ENCODE measurements at regions not wholly inside any gene's neighbourhood (a gene's known extent, or its start where the extent isn't known, plus 50 kb on each side); places are given as distances from the start of the nearest gene placed in this dataset.

- no peak overlapping the region for H3K4me3 ChIP-seq (IDR thresholded peaks at IDR 0.05; ENCODE audit: insufficient read depth, low read depth, low read length)
- H3K36me3 ChIP-seq (ENCODE audit: insufficient read depth): no peaks in the 10 kb centered on the region
- no peak for TF ChIP-seq CTCF (conservative IDR thresholded peaks at IDR 0.05; ENCODE audit: low read depth, low read length)
- H3K4me2 ChIP-seq: no peak overlapping the region
- no peaks in the 10 kb centered on the region for H3K79me2 ChIP-seq (ENCODE audit: insufficient read depth, low read depth)
- H3K9ac ChIP-seq: no peak overlapping the region
- no peaks in the 10 kb centered on the region for H3K27me3 ChIP-seq (ENCODE audit: insufficient read depth, low read depth)
- no peak overlapping the region for H2AFZ ChIP-seq (ENCODE audit: low read depth)
- no peaks in the 10 kb centered on the region for H4K20me1 ChIP-seq (ENCODE audit: insufficient read depth)
- H3K4me1 ChIP-seq (ENCODE audit: low read depth, poor library complexity, severe bottlenecking): no peaks in the 10 kb centered on the region
- H3K27ac ChIP-seq: no peak overlapping the region
Observed at GRCh38 chr6:119540417-119540816, 190.9 kb upstream of the MAN1A1 start.

GRCh38 chr6:119539066-119539746 lies 189.6 kb upstream of the MAN1A1 start:
- H4K20me1 ChIP-seq (ENCODE audit: insufficient read depth): no peaks in the 10 kb centered on the region
- no peak overlapping the region for H3K9ac ChIP-seq
- no peaks in the 10 kb centered on the region for H3K4me1 ChIP-seq (ENCODE audit: low read depth, poor library complexity, severe bottlenecking)
- H3K4me2 ChIP-seq: no peak overlapping the region
- no peak overlapping the region for H3K4me3 ChIP-seq (IDR thresholded peaks at IDR 0.05; ENCODE audit: insufficient read depth, low read depth, low read length)
- H3K27ac ChIP-seq: no peak overlapping the region
- H3K79me2 ChIP-seq (ENCODE audit: insufficient read depth, low read depth): no peaks in the 10 kb centered on the region
- H3K27me3 ChIP-seq (ENCODE audit: insufficient read depth, low read depth): no peaks in the 10 kb centered on the region
- H2AFZ ChIP-seq (ENCODE audit: low read depth): no peak overlapping the region
- no peak for TF ChIP-seq CTCF (conservative IDR thresholded peaks at IDR 0.05; ENCODE audit: low read depth, low read length)
- H3K36me3 ChIP-seq (ENCODE audit: insufficient read depth): no peaks in the 10 kb centered on the region

GRCh38 chr6:119536666-119537065 lies 187.1 kb upstream of the MAN1A1 start:
- Histone ChIP-seq H3K4me2 (no peak overlapping the region), H3K27me3 (ENCODE audit: insufficient read depth, low read depth) (no peaks in the 10 kb centered on the region), H2AFZ (ENCODE audit: low read depth) (no peak overlapping the region), H3K4me1 (ENCODE audit: low read depth, poor library complexity, severe bottlenecking) (no peaks in the 10 kb centered on the region), H3K79me2 (ENCODE audit: insufficient read depth, low read depth) (no peaks in the 10 kb centered on the region), H3K4me3 (IDR thresholded peaks at IDR 0.05; ENCODE audit: insufficient read depth, low read depth, low read length) (no peak overlapping the region), H3K36me3 (ENCODE audit: insufficient read depth) (no peaks in the 10 kb centered on the region), H3K27ac (no peak overlapping the region), H3K9ac (no peak overlapping the region), H4K20me1 (ENCODE audit: insufficient read depth) (no peaks in the 10 kb centered on the region)
- no peak for TF ChIP-seq CTCF (conservative IDR thresholded peaks at IDR 0.05; ENCODE audit: low read depth, low read length)

- no peaks in the 10 kb centered on the region for H3K36me3 ChIP-seq (ENCODE audit: insufficient read depth)
- no peak overlapping the region for H3K27ac ChIP-seq
- no peaks in the 10 kb centered on the region for H3K4me1 ChIP-seq (ENCODE audit: low read depth, poor library complexity, severe bottlenecking)
- H3K27me3 ChIP-seq (ENCODE audit: insufficient read depth, low read depth): no peaks in the 10 kb centered on the region
- H3K9ac ChIP-seq: no peak overlapping the region
- TF ChIP-seq CTCF (conservative IDR thresholded peaks at IDR 0.05; ENCODE audit: low read depth, low read length): no peak
- no peaks in the 10 kb centered on the region for H4K20me1 ChIP-seq (ENCODE audit: insufficient read depth)
- H3K4me2 ChIP-seq: no peak overlapping the region
- no peak overlapping the region for H3K4me3 ChIP-seq (IDR thresholded peaks at IDR 0.05; ENCODE audit: insufficient read depth, low read depth, low read length)
- H3K79me2 ChIP-seq (ENCODE audit: insufficient read depth, low read depth): no peaks in the 10 kb centered on the region
- H2AFZ ChIP-seq (ENCODE audit: low read depth): no peak overlapping the region
Observed at GRCh38 chr6:119535332-119535731, 185.8 kb upstream of the MAN1A1 start.

All from KMS-11 (cell line).